NB4 (cell line): ENCODE measurements at regions not wholly inside any gene's neighbourhood (a gene's known extent, or its start where the extent isn't known, plus 50 kb on each side); places are given as distances from the start of the nearest gene placed in this dataset.

Experiments used
- DNase-seq: peaks from one replicate; pipeline ENCODE4 v3.0.0; 2010; ENCODE audit warnings: low read depth
- H3K4me3 ChIP-seq: one replicate; pipeline ENCODE4 v1.5.1; 2011; ENCODE audit warnings: mild to moderate bottlenecking, low read depth, low read length, moderate library complexity
- MYC ChIP-seq: IDR thresholded peaks from 2 replicates; pipeline ENCODE4 v1.6.1; 2011; ENCODE audit warnings: low read depth, low read length
- POLR2A ChIP-seq: IDR thresholded peaks from 2 replicates; pipeline ENCODE4 v1.6.1; 2011; ENCODE audit warnings: mild to moderate bottlenecking; ENCODE audit not compliant: insufficient read length; ENCODE audit errors: extremely low read depth
- TF ChIP-seq, protein P1 (sequence below): IDR thresholded peaks from 2 replicates; pipeline ENCODE4 v1.6.1; 2011; ENCODE audit warnings: low read depth, low read length
- TF ChIP-seq, protein P2 (sequence below): IDR thresholded peaks from one replicate; pipeline ENCODE4 v1.5.1; 2012; ENCODE audit warnings: low read depth, low read length

DNA sequence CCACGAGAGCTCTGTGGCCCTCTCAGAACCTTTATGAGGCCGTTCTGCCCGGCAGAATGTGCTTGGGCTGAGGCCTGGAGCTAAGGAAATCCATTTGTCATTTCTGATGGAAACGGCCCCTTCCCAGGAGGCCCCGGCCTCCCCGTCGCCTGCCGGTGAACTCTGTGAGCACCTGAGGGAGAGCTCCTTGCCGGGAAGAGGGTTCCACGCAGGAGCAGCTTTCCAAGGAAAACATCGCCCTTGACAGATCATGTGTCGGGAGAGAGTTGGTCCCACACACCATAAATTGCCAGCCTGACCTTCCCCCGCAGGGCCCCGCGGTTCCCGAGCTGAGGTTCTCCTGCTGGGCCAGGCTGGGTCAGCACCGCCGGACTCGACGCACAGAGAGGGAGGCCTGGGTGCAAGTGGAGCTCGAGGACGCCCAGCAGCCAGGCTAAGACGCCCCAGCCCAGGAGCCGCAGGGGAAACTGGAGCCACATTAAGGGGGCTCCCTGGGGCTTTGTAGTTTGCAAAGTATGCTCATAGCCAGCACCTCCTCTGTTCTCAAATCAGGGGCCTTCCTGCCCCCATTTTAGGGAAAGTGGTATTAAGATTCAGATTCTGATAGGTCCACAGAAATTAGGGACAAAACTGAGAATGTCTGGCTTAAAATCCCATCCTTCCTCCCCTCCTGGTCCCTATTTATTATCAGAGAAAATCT, 239.5 kb downstream of the FOXD2 start:
- no peak for DNase-seq
- TF ChIP-seq, protein P1, sequence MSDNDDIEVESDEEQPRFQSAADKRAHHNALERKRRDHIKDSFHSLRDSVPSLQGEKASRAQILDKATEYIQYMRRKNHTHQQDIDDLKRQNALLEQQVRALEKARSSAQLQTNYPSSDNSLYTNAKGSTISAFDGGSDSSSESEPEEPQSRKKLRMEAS, result no peak
- TF ChIP-seq, protein P2, sequence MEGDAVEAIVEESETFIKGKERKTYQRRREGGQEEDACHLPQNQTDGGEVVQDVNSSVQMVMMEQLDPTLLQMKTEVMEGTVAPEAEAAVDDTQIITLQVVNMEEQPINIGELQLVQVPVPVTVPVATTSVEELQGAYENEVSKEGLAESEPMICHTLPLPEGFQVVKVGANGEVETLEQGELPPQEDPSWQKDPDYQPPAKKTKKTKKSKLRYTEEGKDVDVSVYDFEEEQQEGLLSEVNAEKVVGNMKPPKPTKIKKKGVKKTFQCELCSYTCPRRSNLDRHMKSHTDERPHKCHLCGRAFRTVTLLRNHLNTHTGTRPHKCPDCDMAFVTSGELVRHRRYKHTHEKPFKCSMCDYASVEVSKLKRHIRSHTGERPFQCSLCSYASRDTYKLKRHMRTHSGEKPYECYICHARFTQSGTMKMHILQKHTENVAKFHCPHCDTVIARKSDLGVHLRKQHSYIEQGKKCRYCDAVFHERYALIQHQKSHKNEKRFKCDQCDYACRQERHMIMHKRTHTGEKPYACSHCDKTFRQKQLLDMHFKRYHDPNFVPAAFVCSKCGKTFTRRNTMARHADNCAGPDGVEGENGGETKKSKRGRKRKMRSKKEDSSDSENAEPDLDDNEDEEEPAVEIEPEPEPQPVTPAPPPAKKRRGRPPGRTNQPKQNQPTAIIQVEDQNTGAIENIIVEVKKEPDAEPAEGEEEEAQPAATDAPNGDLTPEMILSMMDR, result no peak
- TF ChIP-seq POLR2A (no peak), MYC (no peak)
- H3K4me3 ChIP-seq, result no peak overlapping the region

GRCh38 chr1:47678464-47678980, 240.7 kb downstream of the FOXD2 start:
- DNase-seq, result no peak
- no peak overlapping the region for H3K4me3 ChIP-seq
- TF ChIP-seq MYC (no peak), POLR2A (no peak)
- TF ChIP-seq, protein P1, result no peak
- TF ChIP-seq, protein P2, result no peak

GRCh38 chr1:47679301-47679791, 241.5 kb downstream of the FOXD2 start:
- H3K4me3 ChIP-seq, result no peak overlapping the region
- TF ChIP-seq, protein P2, result no peak
- TF ChIP-seq, protein P1, result no peak
- no peak for TF ChIP-seq POLR2A
- TF ChIP-seq MYC, result no peak
- DNase-seq, result peak; percentile 66

GRCh38 chr1:47679826-47680225, 242.0 kb downstream of the FOXD2 start:
- no peak for DNase-seq
- TF ChIP-seq, protein P2, result no peak
- no peak for TF ChIP-seq POLR2A
- no peak for TF ChIP-seq MYC
- TF ChIP-seq, protein P1, result no peak

GRCh38 chr1:47680815-47681475, 243.1 kb downstream of the FOXD2 start:
- H3K4me3 ChIP-seq, result no peak overlapping the region
- no peak for DNase-seq
- TF ChIP-seq POLR2A, result no peak
- TF ChIP-seq, protein P2, result no peak
- TF ChIP-seq, protein P1, result no peak
- TF ChIP-seq MYC, result no peak

More at GRCh38 chr1:47679826-47680225, 242.0 kb downstream of the FOXD2 start:
- no peak overlapping the region for H3K4me3 ChIP-seq
